ENCODE measurements at regions not wholly inside any gene's neighbourhood (a gene's known extent, or its start where the extent isn't known, plus 50 kb on each side); places are given as distances from the start of the nearest gene placed in this dataset.
A peak's percentile ranks its signal among the peaks of the same experiment; 100 is the strongest.

GRCh38 chr12:88251798-88252197, 109.7 kb downstream of the TMTC3 start:
- Histone ChIP-seq H3K4me3 (no peak overlapping the region), H3K36me3 (no peaks in the 10 kb centered on the region), H3K9me3 (no peaks in the 10 kb centered on the region), H3K27me3 (no peaks in the 10 kb centered on the region)
- no peak for DNase-seq

DNA sequence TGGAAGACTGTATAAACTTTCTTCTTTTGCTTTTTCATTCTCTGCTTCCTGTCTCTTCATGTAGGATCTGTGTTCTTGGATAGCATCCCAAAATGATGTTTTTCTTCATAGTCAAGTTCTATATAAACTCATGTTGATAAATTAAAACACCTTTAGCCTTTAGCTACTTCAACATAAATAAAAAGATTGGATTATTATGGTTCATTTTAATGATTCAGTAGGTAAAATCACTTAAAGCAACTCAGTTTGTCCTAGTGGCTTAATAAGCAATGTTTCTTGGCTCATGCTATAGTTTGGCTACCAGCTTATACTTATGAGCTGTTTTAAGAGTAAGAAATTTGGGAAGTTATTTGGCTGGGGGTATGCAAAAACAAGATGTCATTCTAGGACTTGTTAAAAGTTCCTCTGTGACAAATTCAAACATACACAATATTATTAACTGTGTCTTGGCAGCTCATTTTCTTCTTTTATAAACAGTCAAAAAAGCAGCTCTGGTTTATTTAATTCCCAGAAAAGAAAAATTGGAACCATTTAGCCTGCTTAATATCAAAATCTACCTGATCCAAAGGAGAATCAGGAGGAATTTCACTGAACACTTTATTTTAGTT, 111.4 kb downstream of the TMTC3 start:
- no peak for DNase-seq
- no peak overlapping the region for H3K4me3 ChIP-seq
- H3K9me3 ChIP-seq: no peaks in the 10 kb centered on the region
- H3K27me3 ChIP-seq: no peaks in the 10 kb centered on the region
- no peaks in the 10 kb centered on the region for H3K36me3 ChIP-seq

DNA sequence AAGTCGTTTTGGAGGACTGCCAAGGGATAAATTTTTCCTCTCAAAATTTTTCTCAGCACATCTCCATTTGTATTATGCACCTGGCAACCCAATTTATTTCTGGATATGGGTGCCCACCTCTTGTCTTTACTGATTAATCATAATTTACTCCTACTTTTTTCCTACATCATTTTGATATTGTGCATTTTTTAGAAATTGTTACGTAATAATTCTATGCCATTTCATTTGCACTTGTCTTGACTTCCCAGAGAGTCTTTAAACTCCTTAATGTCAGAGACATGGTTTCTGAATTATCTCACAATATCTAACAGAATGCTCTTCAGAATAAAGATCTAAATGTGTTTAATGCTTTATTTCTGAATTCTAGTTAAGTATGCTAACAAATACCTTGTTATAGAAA, 113.1 kb downstream of the TMTC3 start:
- no peak for DNase-seq
- no peaks in the 10 kb centered on the region for H3K36me3 ChIP-seq

GRCh38 chr12:88255847-88256246, 113.7 kb downstream of the TMTC3 start:
- Histone ChIP-seq H3K27me3 (no peaks in the 10 kb centered on the region), H3K9me3 (no peaks in the 10 kb centered on the region), H3K4me3 (no peak overlapping the region), H3K36me3 (no peaks in the 10 kb centered on the region)
- no peak for DNase-seq

More for the DNA sequence above, 113.1 kb downstream of the TMTC3 start:
- Histone ChIP-seq H3K9me3 (no peaks in the 10 kb centered on the region), H3K27me3 (no peaks in the 10 kb centered on the region), H3K4me3 (no peak overlapping the region)

DNA sequence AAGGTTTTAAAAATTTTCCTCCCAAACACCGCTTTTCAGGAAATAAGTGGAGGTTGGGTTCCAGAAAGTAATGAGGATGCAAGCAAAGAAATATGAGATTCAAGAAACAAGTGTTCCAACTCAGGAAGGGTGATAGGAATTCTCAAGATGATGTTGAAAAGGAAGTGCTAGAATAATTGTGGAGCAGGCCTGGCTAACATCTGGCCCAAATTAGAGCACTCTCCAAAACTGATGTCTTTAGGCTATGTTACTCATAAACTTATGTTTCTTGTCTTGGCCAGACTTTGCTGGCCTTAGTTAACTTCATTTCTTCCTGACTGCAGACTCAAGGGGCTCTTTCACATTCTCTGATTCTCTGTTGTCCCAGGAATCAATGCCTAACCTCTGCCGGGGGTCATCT, 116.3 kb downstream of the TMTC3 start:
- Histone ChIP-seq H3K36me3 (no peaks in the 10 kb centered on the region), H3K4me3 (no peak overlapping the region), H3K9me3 (no peaks in the 10 kb centered on the region), H3K27me3 (no peaks in the 10 kb centered on the region)
- no peak for DNase-seq

DNA sequence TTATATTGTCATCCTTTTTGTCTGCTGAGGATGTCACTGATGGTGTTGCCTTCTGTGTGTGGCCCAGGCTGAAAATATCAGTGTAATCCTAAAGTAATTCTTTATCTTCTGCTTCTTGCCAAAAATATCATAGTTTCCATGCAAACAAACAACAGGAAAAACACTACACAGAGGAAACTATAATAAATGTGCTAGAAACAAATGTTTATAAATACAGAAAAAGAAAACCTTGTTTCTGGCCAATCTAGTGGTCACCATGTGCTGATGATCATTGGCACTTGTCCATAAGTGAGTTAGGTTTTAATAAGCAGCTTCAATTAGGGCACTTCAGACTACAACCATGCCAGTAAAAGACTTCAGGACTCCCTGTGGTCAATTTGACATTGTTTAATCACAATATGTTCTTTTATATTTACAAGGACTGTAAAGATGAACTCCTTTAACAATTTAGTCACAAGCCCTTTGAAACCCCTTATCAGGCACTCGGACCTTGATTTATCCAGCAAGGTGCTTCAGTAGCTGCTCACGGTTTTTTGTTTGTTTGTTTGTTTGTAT, 124.8 kb downstream of the TMTC3 start:
- Histone ChIP-seq H3K36me3 (no peaks in the 10 kb centered on the region), H3K4me3 (no peak overlapping the region), H3K27me3 (no peaks in the 10 kb centered on the region), H3K9me3 (no peaks in the 10 kb centered on the region)
- no peak for DNase-seq

- no peaks in the 10 kb centered on the region for H3K27me3 ChIP-seq
- no peaks in the 10 kb centered on the region; the same call in 1 of the 2 replicates for H3K9me3 ChIP-seq
- H3K36me3 ChIP-seq: no peaks in the 10 kb centered on the region
- no peak overlapping the region for H3K4me3 ChIP-seq
- no peak for DNase-seq
Observed at GRCh38 chr12:88267630-88268029, 125.5 kb downstream of the TMTC3 start.

DNA sequence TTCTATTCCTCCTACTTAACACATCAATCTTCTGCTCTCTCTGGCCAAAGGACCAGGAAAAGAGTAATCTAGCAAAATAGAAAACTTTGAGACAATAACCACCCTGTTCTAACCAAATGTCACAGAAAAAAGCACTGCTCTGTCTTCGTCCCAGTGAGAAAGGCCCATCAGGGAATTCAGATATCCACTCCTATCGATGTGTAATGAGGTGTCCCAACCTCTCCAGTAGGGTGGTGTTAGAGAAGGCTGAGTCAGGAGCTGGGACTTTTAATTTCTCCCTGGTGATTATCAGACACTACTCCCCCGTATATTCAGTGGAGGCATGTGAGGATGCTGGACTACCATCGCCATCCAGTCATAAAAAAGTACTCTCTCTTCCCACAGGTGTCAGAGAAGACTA, 130.3 kb downstream of the TMTC3 start:
- DNase-seq: no peak
- peaks cover 3% of the 10 kb centered on the region; the same call in 1 of the 2 replicates for H3K9me3 ChIP-seq
- no peaks in the 10 kb centered on the region for H3K36me3 ChIP-seq
- no peak overlapping the region for H3K4me3 ChIP-seq
- no peaks in the 10 kb centered on the region for H3K27me3 ChIP-seq

DNA sequence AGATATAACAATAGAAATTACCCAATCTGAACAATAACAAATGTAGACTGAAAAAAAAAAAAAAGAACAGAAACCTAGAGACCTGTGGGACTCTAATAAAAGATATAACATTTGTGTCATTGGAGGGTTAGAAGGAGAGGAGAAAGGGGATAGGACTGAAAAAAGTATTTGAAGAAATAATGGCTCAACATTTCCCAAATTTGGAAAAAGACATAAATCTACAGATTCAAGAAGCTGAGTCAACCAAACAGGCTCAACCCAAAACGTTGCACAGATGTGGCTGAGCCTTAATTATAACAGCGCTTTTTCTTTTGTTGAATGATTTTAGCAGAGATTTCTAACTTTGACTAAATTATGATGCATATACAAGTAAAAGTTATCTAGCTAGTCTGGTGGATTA, 131.3 kb downstream of the TMTC3 start:
- Histone ChIP-seq H3K36me3 (no peaks in the 10 kb centered on the region), H3K27me3 (no peaks in the 10 kb centered on the region), H3K4me3 (no peak overlapping the region), H3K9me3 (peaks cover 3% of the 10 kb centered on the region; the same call in 1 of the 2 replicates)
- no peak for DNase-seq

DNA sequence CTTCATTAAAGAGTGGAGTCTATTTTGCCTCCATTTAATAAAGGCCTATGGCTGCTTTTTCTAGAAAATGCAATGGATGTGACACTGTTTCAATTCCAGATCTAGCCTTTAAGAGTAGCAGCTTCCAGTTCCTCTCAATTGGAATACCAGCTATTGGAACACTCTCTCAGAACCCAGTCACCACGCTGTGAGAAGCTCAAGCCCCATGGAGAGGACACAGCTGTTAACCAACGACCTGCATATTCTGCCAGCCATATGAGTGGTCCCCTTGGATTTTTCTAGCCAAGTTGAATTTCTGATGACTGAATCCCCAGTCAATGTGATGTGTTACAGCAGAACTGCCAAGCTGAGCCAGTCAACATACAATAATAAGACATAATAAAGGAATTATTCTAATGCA, 131.8 kb downstream of the TMTC3 start:
- no peak for DNase-seq
- H3K9me3 ChIP-seq: peaks cover 3% of the 10 kb centered on the region; the same call in 1 of the 2 replicates
- no peaks in the 10 kb centered on the region for H3K36me3 ChIP-seq
- H3K4me3 ChIP-seq: no peak overlapping the region
- no peaks in the 10 kb centered on the region for H3K27me3 ChIP-seq

DNA sequence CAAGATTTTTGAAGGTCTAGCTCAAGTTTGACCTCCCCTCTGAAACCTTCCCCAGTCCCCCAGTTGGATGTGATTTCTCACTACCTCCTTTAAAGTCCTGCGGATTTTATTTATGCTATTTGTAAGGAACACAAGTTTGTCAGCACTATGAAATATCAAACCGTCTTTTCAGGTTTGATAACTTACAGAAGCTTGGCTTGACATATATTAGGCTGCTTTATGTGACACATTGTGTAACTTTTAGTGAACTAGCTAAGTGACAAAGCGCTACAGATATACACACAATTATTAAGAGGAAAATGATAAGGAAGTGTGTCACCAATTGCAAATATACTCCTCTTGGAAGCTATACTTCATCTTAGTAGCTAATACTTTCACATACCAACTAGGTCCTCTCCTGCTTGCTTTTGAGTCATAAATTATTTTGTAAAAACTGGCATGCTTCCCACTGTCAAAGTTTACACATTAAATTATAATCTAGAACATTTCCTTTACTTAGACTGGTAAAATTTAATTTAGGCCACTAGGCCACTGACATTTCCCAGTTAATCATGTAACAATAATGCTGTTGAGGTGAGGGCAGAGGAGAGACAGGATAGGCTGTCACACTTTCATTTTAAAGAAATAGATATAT, 149.5 kb downstream of the TMTC3 start:
- DNase-seq: no peak
- Histone ChIP-seq H3K36me3 (no peaks in the 10 kb centered on the region), H3K4me3 (no peak overlapping the region), H3K9me3 (peaks cover 3% of the 10 kb centered on the region; the same call in 1 of the 2 replicates), H3K27me3 (no peaks in the 10 kb centered on the region)

- Histone ChIP-seq H3K9me3 (peaks cover 6% of the 10 kb centered on the region; the same call in 1 of the 2 replicates), H3K27me3 (no peaks in the 10 kb centered on the region), H3K4me3 (no peak overlapping the region), H3K36me3 (no peaks in the 10 kb centered on the region)
- no peak for DNase-seq
Observed at GRCh38 chr12:88298014-88298682, 156.0 kb downstream of the TMTC3 start.

GRCh38 chr12:88298761-88299242, 156.7 kb downstream of the TMTC3 start:
- peak; percentile 62 for DNase-seq
- no peaks in the 10 kb centered on the region for H3K36me3 ChIP-seq
- no peak overlapping the region for H3K4me3 ChIP-seq
- peaks cover 5% of the 10 kb centered on the region; the same call in 1 of the 2 replicates for H3K9me3 ChIP-seq
- no peaks in the 10 kb centered on the region for H3K27me3 ChIP-seq

- no peak overlapping the region for H3K4me3 ChIP-seq
- no peaks in the 10 kb centered on the region for H3K27me3 ChIP-seq
- DNase-seq: peak; percentile 82
- peaks cover 3% of the 10 kb centered on the region; the same call in 1 of the 2 replicates for H3K9me3 ChIP-seq
- H3K36me3 ChIP-seq: no peaks in the 10 kb centered on the region
Observed at GRCh38 chr12:88299567-88300101, 157.5 kb downstream of the TMTC3 start.

- Histone ChIP-seq H3K36me3 (no peaks in the 10 kb centered on the region), H3K27me3 (no peaks in the 10 kb centered on the region), H3K4me3 (no peak overlapping the region), H3K9me3 (peaks cover 3% of the 10 kb centered on the region; the same call in 1 of the 2 replicates)
- DNase-seq: no peak
Observed at GRCh38 chr12:88300931-88301330, 158.8 kb downstream of the TMTC3 start.

GRCh38 chr12:88303335-88303734, 161.2 kb downstream of the TMTC3 start:
- Histone ChIP-seq H3K9me3 (0 out of 2 replicates have a peak, but pooled peaks cover 3% of the 10 kb centered on the region), H3K36me3 (no peaks in the 10 kb centered on the region), H3K4me3 (no peak overlapping the region), H3K27me3 (no peaks in the 10 kb centered on the region)
- DNase-seq: no peak

Measured in MG63 (cell line).